Stimulated activated CD8-positive, alpha-beta memory T cell treated with anti-CD3 and anti-CD28 coated beads, Interleukin-15, amount 100 ng/mL, for 4 hours (primary cell): ENCODE measurements at regions not wholly inside any gene's neighbourhood (a gene's known extent, or its start where the extent isn't known, plus 50 kb on each side); places are given as distances from the start of the nearest gene placed in this dataset.
"Not testable (repeated sequence)": the region's sequence is repeated elsewhere in the genome, so short reads cannot be mapped to it uniquely, and the experiment has no call there.

Experiments
- DNase-seq, 2 donors: peaks; one replicate each; pipeline ENCODE4 v3.0.0-alpha.2; 2020; ENCODE audit warnings: low read depth in 2 of 2

- no peak for DNase-seq
Observed at GRCh38 chr5:117645400-117645799, 1070.8 kb upstream of the SEMA6A start.

GRCh38 chr5:117638581-117638980 is 1064.0 kb upstream of the SEMA6A start:
- DNase-seq: no peak

DNA sequence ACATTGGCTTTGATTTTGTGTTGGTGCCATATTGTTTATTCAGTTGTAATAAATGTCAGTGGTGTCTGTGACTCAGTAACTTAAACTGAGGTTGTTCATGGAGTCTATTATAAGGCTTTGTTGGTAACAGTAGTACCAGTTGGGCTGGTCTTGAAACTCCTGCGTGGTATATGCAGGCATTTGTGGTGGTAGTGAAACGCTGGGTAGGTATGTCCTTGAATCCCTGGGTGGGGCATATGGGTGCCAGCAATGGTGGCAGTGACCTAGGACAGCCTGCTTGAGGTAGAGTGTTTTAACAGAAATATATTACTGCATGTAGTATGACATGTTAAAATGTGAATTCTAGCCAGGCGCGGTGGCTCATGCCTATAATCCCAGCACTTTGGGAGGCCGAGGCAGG is 1058.5 kb upstream of the SEMA6A start:
- no peak for DNase-seq

DNA sequence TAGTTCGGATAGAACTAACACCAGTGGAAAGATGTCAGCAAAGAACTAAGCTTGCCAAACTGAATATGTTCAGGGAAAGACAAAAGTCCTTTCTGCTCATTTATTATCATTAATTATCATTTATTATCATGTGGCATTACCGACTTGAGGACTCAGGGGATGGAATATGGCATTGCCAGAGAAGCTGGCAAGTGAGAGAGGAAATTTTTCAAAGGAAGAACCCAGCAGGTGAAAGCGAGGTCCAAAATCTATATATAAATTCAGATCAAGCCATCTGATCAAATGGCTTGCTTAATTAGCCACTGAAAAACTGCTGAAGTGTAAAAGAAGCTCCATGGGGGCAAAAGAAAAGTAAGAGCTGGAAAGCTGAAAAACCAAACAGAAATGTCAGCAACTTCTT is 1049.6 kb upstream of the SEMA6A start:
- DNase-seq: no peak

GRCh38 chr5:117623042-117623805 is 1048.6 kb upstream of the SEMA6A start:
- no peak for DNase-seq

GRCh38 chr5:117621921-117622320 is 1047.3 kb upstream of the SEMA6A start:
- DNase-seq: no peak

DNA sequence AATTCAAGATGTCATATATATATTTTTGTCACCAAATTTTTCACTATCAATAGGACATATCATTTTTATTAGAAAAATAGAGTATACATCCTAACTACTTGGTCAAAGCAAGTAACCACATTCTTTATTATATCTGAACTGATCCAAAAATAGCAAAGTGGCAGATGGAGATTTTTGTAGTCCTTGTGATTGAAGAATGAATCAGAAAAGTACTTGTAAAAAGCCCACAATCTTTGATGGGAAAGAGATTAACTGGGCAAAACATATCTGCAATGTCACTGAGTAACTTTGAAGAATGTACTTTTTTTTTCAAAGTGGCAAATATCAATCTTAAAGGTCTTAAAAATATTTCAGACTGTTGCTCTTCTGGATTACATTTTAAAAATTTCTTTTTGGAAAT is 1040.6 kb upstream of the SEMA6A start:
- DNase-seq: no peak

GRCh38 chr5:117614408-117614807 is 1039.8 kb upstream of the SEMA6A start:
- no peak for DNase-seq

- no peak for DNase-seq
Observed at GRCh38 chr5:117604845-117605244, 1030.2 kb upstream of the SEMA6A start.

GRCh38 chr5:117599811-117600210 is 1025.2 kb upstream of the SEMA6A start:
- DNase-seq: not testable (repeated sequence)

GRCh38 chr5:117594166-117594565 is 1019.5 kb upstream of the SEMA6A start:
- no peak for DNase-seq

GRCh38 chr5:117590944-117591343 is 1016.3 kb upstream of the SEMA6A start:
- no peak for DNase-seq

DNA sequence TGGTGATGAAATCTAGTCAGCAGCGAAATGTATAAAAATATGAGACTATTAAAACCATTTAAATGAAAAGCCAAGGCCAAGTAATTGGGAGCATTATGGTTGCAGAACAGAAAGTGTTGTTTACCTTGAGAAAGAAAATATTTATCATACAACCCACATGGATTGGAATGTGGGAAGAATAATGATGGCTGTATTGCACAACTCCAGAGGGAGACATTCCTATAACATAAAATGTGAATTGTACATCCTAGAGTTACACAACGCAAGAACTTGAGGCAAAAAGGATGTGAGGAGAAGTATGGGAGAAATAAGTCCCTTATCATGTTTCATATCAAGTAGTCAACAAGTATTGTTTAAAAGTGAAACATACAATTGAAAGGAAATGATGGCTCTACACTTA is 1014.0 kb upstream of the SEMA6A start:
- DNase-seq: no peak

- no peak for DNase-seq
Observed at GRCh38 chr5:117587111-117587510, 1012.5 kb upstream of the SEMA6A start.

GRCh38 chr5:117568622-117569021 is 994.0 kb upstream of the SEMA6A start:
- DNase-seq: no peak

DNA sequence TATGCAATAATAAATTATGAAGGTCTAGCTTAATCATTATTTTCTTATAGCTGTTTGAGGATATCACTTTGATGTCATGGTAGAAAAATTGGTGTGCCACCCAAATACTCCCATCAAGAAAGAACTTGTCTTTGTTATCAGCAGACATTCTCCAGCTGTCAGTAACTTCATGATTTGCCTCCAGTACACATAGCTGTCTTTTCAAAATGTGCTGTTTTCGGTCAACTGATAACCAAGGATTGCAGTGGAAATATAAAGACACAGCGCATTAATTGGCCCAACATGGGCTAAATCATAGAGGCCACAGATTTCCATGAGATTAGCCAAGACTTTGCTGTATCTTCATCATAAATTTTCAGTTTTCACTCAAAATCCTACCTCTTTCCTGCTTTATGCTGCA is 993.5 kb upstream of the SEMA6A start:
- DNase-seq: no peak

DNA sequence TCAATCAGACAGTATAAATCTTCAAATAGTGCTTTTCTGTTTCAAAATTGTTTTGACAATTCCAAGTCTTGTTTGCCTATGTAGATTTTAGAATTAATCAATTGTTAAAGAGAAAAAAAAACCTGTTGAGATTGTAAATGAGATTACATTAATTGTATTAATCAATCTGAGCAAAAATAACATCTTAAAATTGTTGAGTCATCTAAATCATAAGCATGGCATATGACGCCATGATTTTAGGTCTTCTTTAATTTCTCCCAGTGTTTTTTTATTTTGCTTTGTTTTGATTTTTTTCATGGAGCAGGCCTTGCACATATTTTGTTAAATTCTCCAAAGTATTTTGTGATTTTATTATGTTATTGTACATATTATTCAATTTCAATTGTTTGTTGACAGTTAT is 988.0 kb upstream of the SEMA6A start:
- DNase-seq: no peak

- no peak for DNase-seq
Observed at GRCh38 chr5:117561531-117561930, 986.9 kb upstream of the SEMA6A start.

- no peak for DNase-seq
Observed at GRCh38 chr5:117559005-117559844, 984.6 kb upstream of the SEMA6A start.

- DNase-seq: no peak
Observed at GRCh38 chr5:117551236-117551635, 976.6 kb upstream of the SEMA6A start.

DNA sequence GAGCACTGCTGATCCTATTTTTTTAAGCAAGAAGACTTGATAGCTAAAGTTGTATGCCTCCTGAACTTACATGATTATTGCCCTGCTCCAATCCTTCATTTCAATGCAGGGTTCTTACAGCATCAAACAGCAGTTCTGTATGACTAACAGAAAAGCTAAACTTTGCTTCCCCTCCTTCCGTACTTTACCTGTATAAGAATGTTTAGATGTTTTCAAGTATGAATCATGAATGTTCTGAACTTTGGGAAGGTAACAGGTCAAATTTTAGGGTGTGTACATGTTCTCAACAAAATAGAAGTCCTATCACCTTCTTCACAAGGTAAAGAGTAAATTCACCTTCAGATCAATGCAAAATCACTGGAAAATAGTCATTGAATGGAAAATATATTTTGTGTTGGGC is 972.6 kb upstream of the SEMA6A start:
- DNase-seq: no peak

GRCh38 chr5:117539692-117540091 is 965.1 kb upstream of the SEMA6A start:
- DNase-seq: no peak

- no peak for DNase-seq
Observed at GRCh38 chr5:117533792-117534191, 959.2 kb upstream of the SEMA6A start.
